Breast epithelium (tissue), 3 donors: ENCODE measurements at regions not wholly inside any gene's neighbourhood (a gene's known extent, or its start where the extent isn't known, plus 50 kb on each side); places are given as distances from the start of the nearest gene placed in this dataset.

Experiments used
- CTCF ChIP-seq, 3 donors: fragments of 450-650 bp; IDR thresholded peaks; one replicate each; pipeline ENCODE4 v1.5.1; 2016 to 2017; ENCODE audit warnings: antibody characterized with exemption in 3 of 3, mild to moderate bottlenecking in 3 of 3, moderate library complexity in 3 of 3
- POLR2A ChIP-seq: fragments of 450-650 bp; IDR thresholded peaks from one replicate; pipeline ENCODE4 v1.6.1; 2016; ENCODE audit warnings: antibody characterized with exemption, mild to moderate bottlenecking, moderate library complexity

- TF ChIP-seq CTCF (IDR thresholded peaks at IDR 0.05) (no peak), POLR2A (no peak)
Observed at GRCh38 chr11:10381736-10382135, 73.3 kb upstream of the AMPD3 start.
